ENCODE measurements at regions not wholly inside any gene's neighbourhood (a gene's known extent, or its start where the extent isn't known, plus 50 kb on each side); places are given as distances from the start of the nearest gene placed in this dataset.

GRCh38 chr6:147080225-147080624, 124.0 kb upstream of the STXBP5 start:
- TF ChIP-seq CTCF (IDR thresholded peaks at IDR 0.05) (no peak), EP300 (IDR thresholded peaks at IDR 0.05) (no peak), POLR2A (IDR thresholded peaks at IDR 0.05) (no peak)
- DNase-seq: no peak
- intact Hi-C loops (cut with DNase I): no loop called here
- Histone ChIP-seq H3K4me3 (no peak overlapping the region), H3K9me3 (no peaks in the 10 kb centered on the region), H3K36me3 (no peaks in the 10 kb centered on the region), H3K4me1 (ENCODE audit: insufficient read depth) (no peaks in the 10 kb centered on the region), H3K27ac (no peak overlapping the region), H3K27me3 (no peaks in the 10 kb centered on the region)
- WGBS, 3 donors: 86 to 91% (median 90%) methylated on average over 4 of the region's 4 CpGs

- Histone ChIP-seq H3K27ac (no peak overlapping the region), H3K27me3 (no peaks in the 10 kb centered on the region), H3K4me1 (ENCODE audit: insufficient read depth) (no peaks in the 10 kb centered on the region), H3K36me3 (no peaks in the 10 kb centered on the region), H3K9me3 (no peaks in the 10 kb centered on the region), H3K4me3 (no peak overlapping the region)
- WGBS, 3 donors: 74 to 82% (median 81%) methylated on average over 3 of the region's 3 CpGs
- TF ChIP-seq CTCF (IDR thresholded peaks at IDR 0.05): no peak
- no peak for TF ChIP-seq POLR2A (IDR thresholded peaks at IDR 0.05)
- TF ChIP-seq EP300 (IDR thresholded peaks at IDR 0.05): no peak
- DNase-seq: no peak
- intact Hi-C loops (cut with DNase I): no loop called here
These were observed 123.1 kb upstream of the STXBP5 start for GRCh38 chr6:147081076-147081609.

- Histone ChIP-seq H3K4me3 (no peak overlapping the region), H3K36me3 (no peaks in the 10 kb centered on the region), H3K9me3 (no peaks in the 10 kb centered on the region), H3K27me3 (no peaks in the 10 kb centered on the region), H3K27ac (no peak overlapping the region), H3K4me1 (ENCODE audit: insufficient read depth) (no peaks in the 10 kb centered on the region)
- intact Hi-C loops (cut with DNase I): no loop called here
- no peak for TF ChIP-seq POLR2A (IDR thresholded peaks at IDR 0.05)
- TF ChIP-seq CTCF (IDR thresholded peaks at IDR 0.05): no peak
- no peak for TF ChIP-seq EP300 (IDR thresholded peaks at IDR 0.05)
- no peak for DNase-seq
These were observed 116.6 kb upstream of the STXBP5 start for GRCh38 chr6:147087641-147088040.

GRCh38 chr6:147088861-147089260, 115.4 kb upstream of the STXBP5 start:
- Histone ChIP-seq H3K27me3 (no peaks in the 10 kb centered on the region), H3K4me1 (ENCODE audit: insufficient read depth) (no peaks in the 10 kb centered on the region), H3K27ac (no peak overlapping the region), H3K36me3 (no peaks in the 10 kb centered on the region), H3K9me3 (no peaks in the 10 kb centered on the region), H3K4me3 (no peak overlapping the region)
- intact Hi-C loops (cut with DNase I): no loop called here
- no peak for DNase-seq
- TF ChIP-seq CTCF (IDR thresholded peaks at IDR 0.05) (no peak), EP300 (IDR thresholded peaks at IDR 0.05) (no peak), POLR2A (IDR thresholded peaks at IDR 0.05) (no peak)
- 56 to 85% (median 84%) methylated on average over 1 of the region's 1 CpG for WGBS, 3 donors

All from ovary (tissue), 7 donors.